Neuronal stem cell (in vitro differentiated cells): ENCODE measurements at regions not wholly inside any gene's neighbourhood (a gene's known extent, or its start where the extent isn't known, plus 50 kb on each side); places are given as distances from the start of the nearest gene placed in this dataset.
A peak's percentile ranks its signal among the peaks of the same experiment; 100 is the strongest.

ENCODE experiments used
- DNase-seq: peaks from one replicate; pipeline ENCODE4 v3.0.0-alpha.2; 2013; ENCODE audit warnings: low spot score
- H2AFZ ChIP-seq: one replicate; pipeline ENCODE4 v1.6.1; 2013; ENCODE audit warnings: mild to moderate bottlenecking, low read length, inconsistent platforms
- H2AK5ac ChIP-seq: 2 replicates; pipeline ENCODE4 v1.6.1; 2013; ENCODE audit warnings: low read depth, mild to moderate bottlenecking, inconsistent platforms, low read length, moderate library complexity, mixed read lengths
- H2BK120ac ChIP-seq: 2 replicates; pipeline ENCODE4 v1.6.1; 2013; ENCODE audit warnings: low read depth, mild to moderate bottlenecking, inconsistent platforms, low read length, moderate library complexity, mixed read lengths
- H2BK12ac ChIP-seq: one replicate; pipeline ENCODE4 v1.6.1; 2013; ENCODE audit warnings: low read length, inconsistent platforms
- H2BK15ac ChIP-seq: 2 replicates; pipeline ENCODE4 v1.6.1; 2013; ENCODE audit warnings: mild to moderate bottlenecking, low read length, inconsistent platforms, mixed read lengths
- H2BK5ac ChIP-seq: one replicate; pipeline ENCODE4 v1.6.1; 2013; ENCODE audit warnings: inconsistent platforms, mild to moderate bottlenecking, low read length, moderate library complexity
- H3K14ac ChIP-seq: one replicate; pipeline ENCODE4 v1.6.1; 2013; ENCODE audit warnings: low read length, inconsistent platforms
- H3K18ac ChIP-seq: 2 replicates; pipeline ENCODE4 v1.6.1; 2013; ENCODE audit warnings: low read length, inconsistent platforms
- H3K23ac ChIP-seq: 2 replicates; pipeline ENCODE4 v1.6.1; 2013; ENCODE audit warnings: low read depth, mild to moderate bottlenecking, mixed read lengths, low read length, inconsistent platforms; ENCODE audit not compliant: poor library complexity
- H3K27ac ChIP-seq: replicated peaks from 3 replicates; pipeline ENCODE4 v1.5.1; 2013; ENCODE audit warnings: low read length, inconsistent platforms
- H3K27me3 ChIP-seq, 3 experiments: 2 replicates each; pipeline ENCODE4 v1.6.1; 2013; ENCODE audit warnings: low read length in 3 of 3, mild to moderate bottlenecking in 2 of 3, inconsistent platforms in 1 of 3, low read depth in 1 of 3, mixed read lengths in 1 of 3, moderate library complexity in 1 of 3; ENCODE audit not compliant: control insufficient read depth in 3 of 3, insufficient read depth in 3 of 3
- H3K36me3 ChIP-seq, 2 donors: replicated peaks in 1 of 2; 2 replicates each; pipeline ENCODE4 v1.6.1; 2013; ENCODE audit warnings: low read length in 2 of 2; ENCODE audit not compliant: control insufficient read depth in 2 of 2, insufficient read depth in 2 of 2
- H3K4ac ChIP-seq: 2 replicates; pipeline ENCODE4 v1.6.1; 2013; ENCODE audit warnings: inconsistent platforms, mild to moderate bottlenecking, low read length, moderate library complexity
- H3K4me1 ChIP-seq, 2 donors: 1 replicate in 1 of 2; 2 replicates in 1 of 2; pipeline ENCODE4 v1.6.1; 2013; ENCODE audit warnings: low read length in 2 of 2, low read depth in 1 of 2; ENCODE audit not compliant: control insufficient read depth in 2 of 2, insufficient read depth in 1 of 2
- H3K4me2 ChIP-seq: one replicate; pipeline ENCODE4 v1.6.1; 2013; ENCODE audit warnings: mild to moderate bottlenecking, low read length, inconsistent platforms; ENCODE audit not compliant: insufficient read depth, poor library complexity, severe bottlenecking
- H3K4me3 ChIP-seq, 2 donors: 2 replicates each; pipeline ENCODE4 v1.5.1; 2013; ENCODE audit warnings: low read length in 2 of 2, mild to moderate bottlenecking in 2 of 2, inconsistent platforms in 1 of 2, moderate library complexity in 1 of 2
- H3K79me1 ChIP-seq: one replicate; pipeline ENCODE4 v1.6.1; 2013; ENCODE audit warnings: low read depth, mild to moderate bottlenecking, inconsistent platforms, low read length, moderate library complexity
- H3K9ac ChIP-seq: one replicate; pipeline ENCODE4 v1.6.1; 2013; ENCODE audit warnings: mild to moderate bottlenecking, low read depth, low read length, inconsistent platforms; ENCODE audit not compliant: poor library complexity
- H3K9me3 ChIP-seq, 2 donors: replicated peaks in 1 of 2; 2 replicates each; pipeline versions ENCODE3 to v1.6.1; 2013; ENCODE audit warnings: low read length in 2 of 2, mild to moderate bottlenecking in 2 of 2, inconsistent platforms in 1 of 2, low read depth in 1 of 2, mixed read lengths in 1 of 2, moderate library complexity in 1 of 2; ENCODE audit not compliant: control insufficient read depth in 2 of 2, insufficient read depth in 1 of 2
- H4K8ac ChIP-seq: one replicate; pipeline ENCODE4 v1.6.1; 2013; ENCODE audit warnings: low read depth, mild to moderate bottlenecking, inconsistent platforms, low read length, moderate library complexity
- H4K91ac ChIP-seq: one replicate; pipeline ENCODE4 v1.6.1; 2013; ENCODE audit warnings: low read length, low read depth, mild to moderate bottlenecking, inconsistent platforms; ENCODE audit not compliant: poor library complexity
- WGBS, 2 donors: extraction: QIAGEN DNeasy Blood & Tissue Kit; methylation state at CpG; one replicate each; pipeline ENCODE4 v1.1.7; 2013; ENCODE audit warnings: missing lambda C conversion rate in 2 of 2, mixed read lengths in 1 of 2; ENCODE audit not compliant: insufficient read length in 2 of 2, insufficient replicate concordance in 1 of 2; ENCODE audit errors: extremely low coverage in 2 of 2; 5-methylcytosine and 5-hydroxymethylcytosine counted together

GRCh38 chr17:73834684-73835343 is 190.6 kb upstream of the SDK2 start:
- Histone ChIP-seq H3K36me3 (no peaks in the 10 kb centered on the region), H3K23ac (no peak overlapping the region), H3K14ac (no peak overlapping the region), H3K4me3 (no peak overlapping the region), H2BK15ac (no peak overlapping the region), H4K8ac (no peak overlapping the region), H3K79me1 (no peaks in the 10 kb centered on the region), H3K18ac (no peak overlapping the region), H3K4me2 (no peak overlapping the region), H2AFZ (no peak overlapping the region), H2BK12ac (no peak overlapping the region), H3K9me3 (no peaks in the 10 kb centered on the region), H3K27ac (no peak overlapping the region), H3K4me1 (no peaks in the 10 kb centered on the region), H2BK120ac (no peak overlapping the region), H3K4ac (no peak overlapping the region), H3K27me3 (peaks cover 0 to 2% (median 0%) of the 10 kb centered on the region in 3 experiments), H4K91ac (no peak overlapping the region), H2BK5ac (no peak overlapping the region), H2AK5ac (no peak overlapping the region), H3K9ac (no peak overlapping the region)
- no CpG with 5 or more reads among the region's 17 CpGs for WGBS, 2 donors
- DNase-seq, result no peak

DNA sequence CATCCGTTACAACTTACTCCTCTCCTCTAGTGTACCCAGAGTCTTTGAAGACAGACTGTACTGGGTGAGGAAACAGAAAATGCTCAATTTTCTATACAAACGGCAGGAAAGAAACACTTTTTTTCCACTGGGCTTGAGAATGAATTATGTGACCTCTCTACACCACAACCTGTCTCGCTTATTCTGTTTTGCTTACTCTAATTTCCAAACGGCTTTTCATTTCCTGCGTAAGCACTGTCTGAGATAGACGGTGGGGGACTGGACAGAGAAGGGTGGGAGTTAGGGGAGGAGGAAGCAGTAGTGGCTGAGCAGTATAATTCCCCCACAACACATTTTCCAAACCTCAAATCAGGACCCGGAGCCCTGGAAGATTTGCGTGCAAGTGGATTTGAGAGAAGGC is 191.4 kb upstream of the SDK2 start:
- no peak for DNase-seq
- Histone ChIP-seq H3K23ac (no peak overlapping the region), H3K9ac (no peak overlapping the region), H3K18ac (no peak overlapping the region), H2AK5ac (no peak overlapping the region), H3K14ac (no peak overlapping the region), H3K4ac (no peak overlapping the region), H3K79me1 (no peaks in the 10 kb centered on the region), H3K36me3 (no peaks in the 10 kb centered on the region), H2BK120ac (no peak overlapping the region), H4K91ac (no peak overlapping the region), H2BK12ac (no peak overlapping the region), H2BK5ac (no peak overlapping the region), H3K4me2 (no peak overlapping the region), H3K4me1 (no peaks in the 10 kb centered on the region), H4K8ac (no peak overlapping the region), H3K4me3 (no peak overlapping the region), H3K27me3 (peaks cover 0 to 3% (median 0%) of the 10 kb centered on the region in 3 experiments), H2BK15ac (no peak overlapping the region), H3K27ac (no peak overlapping the region), H3K9me3 (no peaks in the 10 kb centered on the region), H2AFZ (no peak overlapping the region)
- no CpG with 5 or more reads among the region's 8 CpGs for WGBS, 2 donors

DNA sequence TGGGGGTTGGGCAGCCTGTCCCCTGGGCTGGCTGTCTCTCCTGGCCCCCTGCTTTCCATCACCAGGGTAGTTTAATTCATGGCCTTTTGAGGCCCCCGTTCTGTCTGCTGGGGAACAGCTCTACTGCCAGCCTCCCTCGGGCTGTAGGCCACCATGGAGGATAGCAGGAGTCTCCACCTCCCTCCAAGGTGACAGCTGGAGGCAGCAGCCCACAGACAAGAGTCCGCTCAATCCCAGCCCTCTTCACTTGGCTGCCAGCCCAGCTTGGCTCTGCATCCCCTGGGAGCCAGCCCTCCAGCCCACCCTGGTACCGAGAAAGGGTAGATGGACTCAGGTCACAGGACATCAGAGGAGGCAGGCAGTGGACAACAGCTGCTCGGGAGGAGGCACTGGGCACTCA is 194.6 kb upstream of the SDK2 start:
- Histone ChIP-seq H3K18ac (peak overlapping the region; percentile 55), H3K14ac (no peak overlapping the region), H2AK5ac (peak overlapping the region; percentile 73), H3K9me3 (no peaks in the 10 kb centered on the region), H3K27me3 (peaks cover 0 to 3% (median 0%) of the 10 kb centered on the region in 3 experiments), H3K9ac (no peak overlapping the region), H3K27ac (no peak overlapping the region), H2BK15ac (peak overlapping the region; percentile 28), H3K36me3 (no peaks in the 10 kb centered on the region), H2AFZ (no peak overlapping the region), H2BK5ac (no peak overlapping the region), H3K4ac (no peak overlapping the region), H3K4me3 (no peak overlapping the region), H4K8ac (no peak overlapping the region), H2BK120ac (peak overlapping the region; percentile 61), H3K23ac (no peak overlapping the region), H4K91ac (no peak overlapping the region), H3K79me1 (no peaks in the 10 kb centered on the region), H2BK12ac (no peak overlapping the region), H3K4me2 (no peak overlapping the region), H3K4me1 (no peaks in the 10 kb centered on the region)
- no CpG with 5 or more reads among the region's 5 CpGs for WGBS, 2 donors
- no peak for DNase-seq

DNA sequence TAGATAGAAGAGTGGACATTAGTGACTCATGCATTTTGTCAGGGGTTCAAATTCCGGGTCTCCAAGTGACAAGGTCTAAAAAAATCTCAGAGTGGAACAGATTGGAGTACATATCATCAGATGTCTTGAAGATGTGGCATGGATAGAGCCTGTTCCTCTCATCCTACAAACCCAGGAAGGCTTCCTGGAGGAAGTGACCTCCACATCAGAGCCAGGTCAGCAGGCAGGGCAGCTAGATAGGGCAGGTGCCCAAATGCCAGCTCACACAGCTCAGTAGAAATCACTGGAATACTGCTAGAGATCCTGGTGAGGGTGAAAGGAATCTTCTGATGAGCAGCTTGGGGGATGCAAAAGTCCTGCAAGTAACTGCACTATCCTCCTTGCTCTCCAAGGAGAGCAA is 196.6 kb upstream of the SDK2 start:
- peak overlapping the region; percentile 30 for H2BK15ac ChIP-seq
- H3K4me2 ChIP-seq, result no peak overlapping the region
- no peaks in the 10 kb centered on the region for H3K36me3 ChIP-seq
- peaks cover 0 to 3% (median 0%) of the 10 kb centered on the region in 3 experiments for H3K27me3 ChIP-seq
- H3K4ac ChIP-seq, result no peak overlapping the region
- no peak overlapping the region for H3K23ac ChIP-seq
- peak overlapping the region; percentile 45 for H2AK5ac ChIP-seq
- no peaks in the 10 kb centered on the region for H3K79me1 ChIP-seq
- no peak overlapping the region for H3K9ac ChIP-seq
- H2BK120ac ChIP-seq, result no peak overlapping the region
- H4K91ac ChIP-seq, result no peak overlapping the region
- H2BK5ac ChIP-seq, result no peak overlapping the region
- H3K18ac ChIP-seq, result no peak overlapping the region
- no peak for DNase-seq
- no peak overlapping the region for H3K4me3 ChIP-seq
- H4K8ac ChIP-seq, result no peak overlapping the region
- H3K4me1 ChIP-seq, result no peaks in the 10 kb centered on the region
- H3K27ac ChIP-seq, result no peak overlapping the region
- H2BK12ac ChIP-seq, result no peak overlapping the region
- no peak overlapping the region for H2AFZ ChIP-seq
- H3K9me3 ChIP-seq, result no peaks in the 10 kb centered on the region
- WGBS, 2 donors, result no CpG with 5 or more reads among the region's 1 CpG
- no peak overlapping the region for H3K14ac ChIP-seq
